ENCODE measurements at regions not wholly inside any gene's neighbourhood (a gene's known extent, or its start where the extent isn't known, plus 50 kb on each side); places are given as distances from the start of the nearest gene placed in this dataset.

DNA sequence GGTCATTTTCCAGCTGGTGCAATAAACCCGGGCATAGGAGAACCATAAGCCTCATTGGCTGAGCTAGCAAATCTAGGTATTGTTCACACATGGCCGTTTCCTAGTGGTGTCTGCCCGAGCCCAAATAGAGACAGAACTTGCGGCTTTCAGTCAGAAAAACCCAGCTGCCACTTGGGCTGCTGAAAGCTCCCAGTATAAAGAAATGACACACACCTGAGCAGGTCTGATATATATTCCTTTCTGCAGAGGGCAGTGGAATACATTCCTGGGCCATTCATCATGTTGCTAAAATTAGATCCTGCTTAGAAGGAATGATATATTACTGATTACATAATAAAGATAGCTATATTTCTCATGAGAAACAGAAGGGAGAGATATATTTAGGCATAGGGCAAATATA is 83.9 kb upstream of the IRX5 start:
- no CpG with 5 or more reads among the region's 4 CpGs for WGBS (ENCODE audit: insufficient coverage, insufficient read length)
- no peaks in the 10 kb centered on the region for H3K36me3 ChIP-seq (ENCODE audit: control insufficient read depth, insufficient read depth, low read length)
- H3K27ac ChIP-seq (ENCODE audit: low read length), result no peak overlapping the region
- H3K27me3 ChIP-seq (ENCODE audit: control insufficient read depth, insufficient read depth, low read length), result no peaks in the 10 kb centered on the region
- no peak overlapping the region for H3K4me3 ChIP-seq (ENCODE audit: low read length)
- H3K4me1 ChIP-seq (ENCODE audit: control insufficient read depth, insufficient read depth, low read length), result no peaks in the 10 kb centered on the region
- no peak for DNase-seq (ENCODE audit: low read depth, low spot score)
- no peaks in the 10 kb centered on the region for H3K9me3 ChIP-seq (ENCODE audit: control insufficient read depth, insufficient read depth, low read length)

DNA sequence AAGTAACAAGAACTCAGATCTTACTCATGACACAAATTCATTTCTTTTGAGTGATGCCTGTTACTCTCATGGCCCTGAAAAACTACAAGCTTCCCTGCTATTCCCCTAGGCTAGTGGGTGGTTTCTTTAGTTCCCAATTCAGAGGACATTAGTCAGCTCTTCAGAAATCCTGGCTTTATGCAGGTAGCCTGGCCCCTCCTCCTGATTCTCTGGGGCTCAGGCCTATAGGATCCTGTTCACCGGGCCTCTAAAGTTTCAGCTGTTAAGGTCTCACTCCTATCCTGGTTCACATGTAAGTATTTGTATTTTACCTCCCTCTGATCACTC is 87.3 kb upstream of the IRX5 start:
- Histone ChIP-seq H3K36me3 (ENCODE audit: control insufficient read depth, insufficient read depth, low read length) (no peaks in the 10 kb centered on the region), H3K4me3 (ENCODE audit: low read length) (no peak overlapping the region), H3K27me3 (ENCODE audit: control insufficient read depth, insufficient read depth, low read length) (no peaks in the 10 kb centered on the region), H3K4me1 (ENCODE audit: control insufficient read depth, insufficient read depth, low read length) (no peaks in the 10 kb centered on the region), H3K9me3 (ENCODE audit: control insufficient read depth, insufficient read depth, low read length) (no peaks in the 10 kb centered on the region), H3K27ac (ENCODE audit: low read length) (no peak overlapping the region)
- DNase-seq (ENCODE audit: low read depth, low spot score), result no peak
- no CpG with 5 or more reads among the region's 1 CpG for WGBS (ENCODE audit: insufficient coverage, insufficient read length)

DNA sequence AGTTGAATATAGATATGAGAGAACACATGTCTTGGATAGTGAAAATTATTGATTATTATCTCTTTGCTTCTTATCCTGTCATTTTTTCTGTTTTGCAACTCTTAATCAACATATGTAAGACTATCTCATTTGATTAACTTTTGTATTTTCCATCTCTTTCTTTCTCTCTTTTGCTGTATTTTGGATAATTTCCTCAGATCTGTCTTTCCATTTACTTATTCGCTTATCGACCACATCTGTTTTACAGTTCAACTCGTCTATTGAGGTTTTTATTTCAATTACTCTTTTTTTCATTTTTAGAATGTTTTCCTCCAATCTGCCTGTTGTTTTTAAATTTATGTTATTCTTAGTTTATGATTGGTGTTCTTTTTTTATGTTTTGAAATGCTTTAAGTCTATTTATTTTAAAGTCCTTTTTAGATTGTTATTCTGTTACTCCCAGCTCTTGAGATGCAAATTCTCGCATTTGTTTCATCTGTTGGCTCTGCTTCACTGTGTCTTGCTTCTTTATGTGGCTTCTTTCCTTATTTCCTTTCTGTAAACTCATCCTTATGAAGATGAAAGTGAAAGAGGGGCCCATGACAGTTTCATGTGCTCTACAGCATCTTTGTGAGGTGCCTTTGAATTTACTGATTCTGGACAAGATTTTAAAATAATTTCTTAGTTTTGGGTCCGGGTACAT is 87.8 kb upstream of the IRX5 start:
- no CpG with 5 or more reads among the region's 5 CpGs for WGBS (ENCODE audit: insufficient coverage, insufficient read length)
- Histone ChIP-seq H3K27ac (ENCODE audit: low read length) (no peak overlapping the region), H3K36me3 (ENCODE audit: control insufficient read depth, insufficient read depth, low read length) (no peaks in the 10 kb centered on the region), H3K27me3 (ENCODE audit: control insufficient read depth, insufficient read depth, low read length) (no peaks in the 10 kb centered on the region), H3K9me3 (ENCODE audit: control insufficient read depth, insufficient read depth, low read length) (no peaks in the 10 kb centered on the region), H3K4me3 (ENCODE audit: low read length) (no peak overlapping the region), H3K4me1 (ENCODE audit: control insufficient read depth, insufficient read depth, low read length) (no peaks in the 10 kb centered on the region)
- DNase-seq (ENCODE audit: low read depth, low spot score), result no peak

DNA sequence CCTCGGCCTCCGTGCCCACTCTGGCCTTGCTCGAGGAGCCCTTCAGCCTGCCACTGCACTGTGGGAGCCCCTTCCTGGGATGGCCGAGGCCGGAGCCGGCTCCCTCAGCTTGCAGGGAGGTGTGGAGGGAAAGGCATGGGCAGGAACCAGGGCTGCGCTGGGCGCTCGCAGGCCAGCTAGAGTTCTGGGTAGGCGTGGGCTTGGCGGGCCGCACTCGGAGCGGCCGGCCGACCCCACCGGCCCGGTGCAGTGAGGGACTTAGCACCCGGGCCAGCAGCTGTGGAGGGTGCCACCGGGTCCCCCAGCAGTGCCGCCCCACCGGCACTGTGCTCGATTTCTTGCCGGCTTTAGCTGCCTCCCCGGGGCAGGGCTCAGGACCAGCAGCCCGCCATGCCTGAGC is 101.0 kb upstream of the IRX5 start:
- Histone ChIP-seq H3K36me3 (ENCODE audit: control insufficient read depth, insufficient read depth, low read length) (no peaks in the 10 kb centered on the region), H3K4me1 (ENCODE audit: control insufficient read depth, insufficient read depth, low read length) (no peaks in the 10 kb centered on the region), H3K4me3 (ENCODE audit: low read length) (no peak overlapping the region), H3K27me3 (ENCODE audit: control insufficient read depth, insufficient read depth, low read length) (no peaks in the 10 kb centered on the region), H3K27ac (ENCODE audit: low read length) (no peak overlapping the region), H3K9me3 (ENCODE audit: control insufficient read depth, insufficient read depth, low read length) (no peaks in the 10 kb centered on the region)
- no CpG with 5 or more reads among the region's 26 CpGs for WGBS (ENCODE audit: insufficient coverage, insufficient read length)
- no peak for DNase-seq (ENCODE audit: low read depth, low spot score)

DNA sequence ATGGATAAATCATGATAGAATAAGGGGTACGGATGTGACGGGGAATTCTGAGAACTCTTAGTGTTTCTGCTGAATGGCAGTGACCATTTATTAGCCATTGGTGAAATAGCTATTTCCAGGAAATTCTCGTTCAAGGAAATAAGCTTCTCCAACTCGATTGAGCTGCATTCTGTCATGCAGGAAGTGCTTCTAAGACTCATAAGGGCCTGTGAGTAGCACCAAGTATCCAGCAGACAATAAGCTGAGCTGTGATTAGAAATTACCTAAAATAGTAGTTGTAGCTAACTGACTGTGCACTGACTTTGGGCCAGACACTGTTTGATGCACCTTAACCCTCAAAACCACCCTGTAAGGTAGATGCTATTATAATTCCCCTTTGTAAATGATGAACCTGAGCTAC is 107.8 kb upstream of the IRX5 start:
- Histone ChIP-seq H3K4me1 (ENCODE audit: control insufficient read depth, insufficient read depth, low read length) (no peaks in the 10 kb centered on the region), H3K36me3 (ENCODE audit: control insufficient read depth, insufficient read depth, low read length) (no peaks in the 10 kb centered on the region), H3K4me3 (ENCODE audit: low read length) (no peak overlapping the region), H3K27me3 (ENCODE audit: control insufficient read depth, insufficient read depth, low read length) (no peaks in the 10 kb centered on the region), H3K27ac (ENCODE audit: low read length) (no peak overlapping the region), H3K9me3 (ENCODE audit: control insufficient read depth, insufficient read depth, low read length) (no peaks in the 10 kb centered on the region)
- DNase-seq (ENCODE audit: low read depth, low spot score), result no peak
- no CpG with 5 or more reads among the region's 4 CpGs for WGBS (ENCODE audit: insufficient coverage, insufficient read length)

DNA sequence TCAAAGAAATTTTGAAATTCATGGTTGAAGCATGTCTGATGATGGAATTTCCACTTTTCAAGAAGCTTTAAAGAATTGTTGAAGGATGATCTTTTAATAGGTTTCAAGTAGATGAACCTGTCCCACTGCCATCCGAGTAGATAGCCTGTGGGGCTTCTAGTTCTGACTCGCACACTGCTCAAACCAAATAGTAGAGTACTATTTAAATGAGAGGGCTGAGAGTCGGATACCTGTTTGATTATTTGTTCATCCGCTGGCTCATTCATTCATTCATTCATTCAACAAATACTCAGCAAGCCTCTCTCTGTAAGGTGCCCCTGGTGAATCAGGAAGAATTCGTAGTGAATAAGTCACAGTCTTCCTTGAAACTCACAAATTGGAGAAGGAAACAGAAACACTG is 108.2 kb upstream of the IRX5 start:
- Histone ChIP-seq H3K4me1 (ENCODE audit: control insufficient read depth, insufficient read depth, low read length) (no peaks in the 10 kb centered on the region), H3K4me3 (ENCODE audit: low read length) (no peak overlapping the region), H3K27me3 (ENCODE audit: control insufficient read depth, insufficient read depth, low read length) (no peaks in the 10 kb centered on the region), H3K27ac (ENCODE audit: low read length) (no peak overlapping the region), H3K36me3 (ENCODE audit: control insufficient read depth, insufficient read depth, low read length) (no peaks in the 10 kb centered on the region), H3K9me3 (ENCODE audit: control insufficient read depth, insufficient read depth, low read length) (no peaks in the 10 kb centered on the region)
- WGBS (ENCODE audit: insufficient coverage, insufficient read length), result no CpG with 5 or more reads among the region's 5 CpGs
- DNase-seq (ENCODE audit: low read depth, low spot score), result no peak

DNA sequence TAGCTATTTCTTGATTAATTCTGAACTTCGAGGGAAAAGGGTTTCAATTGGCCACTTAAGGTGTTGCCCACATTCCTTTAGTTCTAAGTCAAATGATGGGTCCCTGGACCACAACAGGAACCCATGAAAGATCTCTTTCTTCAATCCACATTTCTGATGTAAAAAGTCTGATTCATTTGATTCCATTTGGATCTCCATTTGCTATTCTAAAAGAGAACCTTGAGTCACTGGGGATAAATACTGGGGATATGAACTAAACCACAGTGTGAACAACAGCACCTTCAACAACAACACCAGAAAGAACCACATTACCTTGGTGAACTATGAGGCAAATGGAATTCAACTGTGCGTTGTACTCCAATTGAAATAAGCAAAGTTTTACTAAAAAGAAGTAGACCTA is 108.9 kb upstream of the IRX5 start:
- no CpG with 5 or more reads among the region's 2 CpGs for WGBS (ENCODE audit: insufficient coverage, insufficient read length)
- H3K4me3 ChIP-seq (ENCODE audit: low read length), result no peak overlapping the region
- no peaks in the 10 kb centered on the region for H3K36me3 ChIP-seq (ENCODE audit: control insufficient read depth, insufficient read depth, low read length)
- H3K27me3 ChIP-seq (ENCODE audit: control insufficient read depth, insufficient read depth, low read length), result no peaks in the 10 kb centered on the region
- H3K27ac ChIP-seq (ENCODE audit: low read length), result no peak overlapping the region
- no peaks in the 10 kb centered on the region for H3K4me1 ChIP-seq (ENCODE audit: control insufficient read depth, insufficient read depth, low read length)
- H3K9me3 ChIP-seq (ENCODE audit: control insufficient read depth, insufficient read depth, low read length), result no peaks in the 10 kb centered on the region
- DNase-seq (ENCODE audit: low read depth, low spot score), result no peak

DNA sequence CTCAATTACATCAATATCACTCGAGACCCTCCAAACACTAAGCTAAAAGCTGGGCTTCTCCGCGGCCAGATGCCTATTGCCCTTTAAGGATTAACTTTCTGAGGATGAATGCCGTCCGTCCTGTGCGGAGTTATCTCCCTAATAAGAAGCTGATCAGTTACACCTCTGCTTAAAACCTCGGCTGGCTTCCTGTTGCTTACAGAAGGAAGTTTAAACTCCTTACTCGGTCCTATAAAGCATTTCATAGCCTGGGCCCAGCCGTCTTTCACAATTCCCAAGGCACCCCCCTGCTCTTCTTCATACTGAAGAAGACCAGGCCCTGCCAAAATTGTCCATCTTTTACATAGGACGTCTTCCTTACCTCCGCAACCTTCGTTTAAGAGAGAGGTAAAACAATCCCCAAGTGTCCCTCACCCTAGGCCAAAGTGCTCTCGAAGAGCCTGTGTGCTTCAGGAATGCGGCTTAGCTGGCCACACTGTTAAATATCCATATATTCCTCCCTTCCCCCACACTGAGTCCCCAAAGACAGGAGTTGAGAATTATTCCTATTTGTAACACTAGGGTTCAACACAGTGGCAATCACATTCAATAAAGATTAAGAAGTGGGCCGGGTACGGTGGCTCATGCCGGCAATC is 112.6 kb upstream of the IRX5 start:
- Histone ChIP-seq H3K9me3 (ENCODE audit: control insufficient read depth, insufficient read depth, low read length) (no peaks in the 10 kb centered on the region), H3K4me1 (ENCODE audit: control insufficient read depth, insufficient read depth, low read length) (no peaks in the 10 kb centered on the region), H3K27ac (ENCODE audit: low read length) (no peak overlapping the region), H3K27me3 (ENCODE audit: control insufficient read depth, insufficient read depth, low read length) (no peaks in the 10 kb centered on the region), H3K36me3 (ENCODE audit: control insufficient read depth, insufficient read depth, low read length) (no peaks in the 10 kb centered on the region), H3K4me3 (ENCODE audit: low read length) (no peak overlapping the region)
- DNase-seq (ENCODE audit: low read depth, low spot score), result no peak
- no CpG with 5 or more reads among the region's 17 CpGs for WGBS (ENCODE audit: insufficient coverage, insufficient read length)

DNA sequence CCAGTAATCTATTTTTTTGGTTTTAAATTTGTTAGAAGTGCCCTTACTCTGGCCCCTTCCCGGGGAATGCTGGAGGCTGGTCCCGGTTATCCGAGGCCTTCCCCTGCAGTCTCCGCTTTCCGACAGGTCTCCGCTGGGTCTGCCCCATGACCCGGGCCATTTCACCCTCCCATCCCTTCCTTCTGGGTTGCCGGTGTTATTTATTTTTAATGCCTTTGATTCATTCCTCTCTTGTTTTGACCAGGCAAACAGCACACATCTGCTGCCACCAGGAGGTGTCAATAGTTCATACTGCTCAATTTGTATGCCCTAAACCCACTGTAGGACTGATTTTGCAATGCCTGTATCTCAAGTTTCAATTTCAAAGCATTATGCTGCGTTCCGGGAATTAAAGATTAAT is 113.2 kb upstream of the IRX5 start:
- no CpG with 5 or more reads among the region's 10 CpGs for WGBS (ENCODE audit: insufficient coverage, insufficient read length)
- H3K4me1 ChIP-seq (ENCODE audit: control insufficient read depth, insufficient read depth, low read length), result no peaks in the 10 kb centered on the region
- no peak for DNase-seq (ENCODE audit: low read depth, low spot score)
- no peak overlapping the region for H3K4me3 ChIP-seq (ENCODE audit: low read length)
- H3K27me3 ChIP-seq (ENCODE audit: control insufficient read depth, insufficient read depth, low read length), result no peaks in the 10 kb centered on the region
- H3K9me3 ChIP-seq (ENCODE audit: control insufficient read depth, insufficient read depth, low read length), result no peaks in the 10 kb centered on the region
- H3K27ac ChIP-seq (ENCODE audit: low read length), result no peak overlapping the region
- H3K36me3 ChIP-seq (ENCODE audit: control insufficient read depth, insufficient read depth, low read length), result no peaks in the 10 kb centered on the region

DNA sequence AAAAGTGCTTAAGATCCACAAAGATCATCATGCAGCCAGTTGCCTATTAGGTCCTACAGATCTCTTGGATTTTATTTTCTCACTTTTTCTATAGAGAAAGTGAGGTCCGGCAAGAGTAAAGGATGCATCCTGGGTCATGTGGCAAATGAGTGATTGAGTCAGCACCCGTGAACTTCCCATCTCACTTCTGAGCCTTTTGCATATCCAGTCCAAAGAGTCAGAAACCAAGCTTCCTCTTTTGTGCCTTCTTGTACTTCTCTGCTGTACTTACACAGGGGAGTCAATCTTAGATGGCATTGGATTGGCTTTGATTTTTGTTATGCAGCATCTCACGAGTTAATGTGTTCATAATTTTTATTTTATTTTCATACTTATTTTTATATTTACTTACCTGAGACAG is 114.2 kb upstream of the IRX5 start:
- no CpG with 5 or more reads among the region's 3 CpGs for WGBS (ENCODE audit: insufficient coverage, insufficient read length)
- no peaks in the 10 kb centered on the region for H3K9me3 ChIP-seq (ENCODE audit: control insufficient read depth, insufficient read depth, low read length)
- no peaks in the 10 kb centered on the region for H3K4me1 ChIP-seq (ENCODE audit: control insufficient read depth, insufficient read depth, low read length)
- DNase-seq (ENCODE audit: low read depth, low spot score), result no peak
- no peak overlapping the region for H3K4me3 ChIP-seq (ENCODE audit: low read length)
- no peak overlapping the region for H3K27ac ChIP-seq (ENCODE audit: low read length)
- no peaks in the 10 kb centered on the region for H3K36me3 ChIP-seq (ENCODE audit: control insufficient read depth, insufficient read depth, low read length)
- no peaks in the 10 kb centered on the region for H3K27me3 ChIP-seq (ENCODE audit: control insufficient read depth, insufficient read depth, low read length)

DNA sequence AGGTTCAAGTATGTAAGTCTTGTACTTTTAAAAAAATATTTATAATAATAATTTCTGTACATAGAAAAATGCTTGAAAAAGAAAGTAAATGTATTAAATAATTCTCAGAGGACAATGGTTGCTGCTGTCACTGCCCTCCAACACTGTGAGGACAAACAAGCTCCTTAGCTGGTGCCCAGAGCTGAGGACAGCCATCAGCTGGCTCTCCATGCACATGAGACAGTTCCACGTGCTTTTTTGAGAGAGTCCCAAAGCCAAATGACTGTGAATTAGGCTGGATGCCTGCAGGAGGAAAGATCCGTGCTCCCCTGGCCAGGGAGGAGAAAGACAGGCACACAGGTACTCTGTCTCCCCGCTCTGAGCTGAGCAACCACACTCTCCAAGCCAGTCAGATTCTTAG is 115.5 kb upstream of the IRX5 start:
- no peaks in the 10 kb centered on the region for H3K9me3 ChIP-seq (ENCODE audit: control insufficient read depth, insufficient read depth, low read length)
- no peak overlapping the region for H3K27ac ChIP-seq (ENCODE audit: low read length)
- no peaks in the 10 kb centered on the region for H3K4me1 ChIP-seq (ENCODE audit: control insufficient read depth, insufficient read depth, low read length)
- DNase-seq (ENCODE audit: low read depth, low spot score), result no peak
- no CpG with 5 or more reads among the region's 3 CpGs for WGBS (ENCODE audit: insufficient coverage, insufficient read length)
- H3K4me3 ChIP-seq (ENCODE audit: low read length), result no peak overlapping the region
- no peaks in the 10 kb centered on the region for H3K27me3 ChIP-seq (ENCODE audit: control insufficient read depth, insufficient read depth, low read length)
- H3K36me3 ChIP-seq (ENCODE audit: control insufficient read depth, insufficient read depth, low read length), result no peaks in the 10 kb centered on the region

All from iPS DF 6.9 (cell line).